ENCODE measurements at regions not wholly inside any gene's neighbourhood (a gene's known extent, or its start where the extent isn't known, plus 50 kb on each side); places are given as distances from the start of the nearest gene placed in this dataset.

GRCh38 chr14:58760121-58760520 lies 122.4 kb downstream of the DACT1 start (continued):
- TF ChIP-seq, protein P1, sequence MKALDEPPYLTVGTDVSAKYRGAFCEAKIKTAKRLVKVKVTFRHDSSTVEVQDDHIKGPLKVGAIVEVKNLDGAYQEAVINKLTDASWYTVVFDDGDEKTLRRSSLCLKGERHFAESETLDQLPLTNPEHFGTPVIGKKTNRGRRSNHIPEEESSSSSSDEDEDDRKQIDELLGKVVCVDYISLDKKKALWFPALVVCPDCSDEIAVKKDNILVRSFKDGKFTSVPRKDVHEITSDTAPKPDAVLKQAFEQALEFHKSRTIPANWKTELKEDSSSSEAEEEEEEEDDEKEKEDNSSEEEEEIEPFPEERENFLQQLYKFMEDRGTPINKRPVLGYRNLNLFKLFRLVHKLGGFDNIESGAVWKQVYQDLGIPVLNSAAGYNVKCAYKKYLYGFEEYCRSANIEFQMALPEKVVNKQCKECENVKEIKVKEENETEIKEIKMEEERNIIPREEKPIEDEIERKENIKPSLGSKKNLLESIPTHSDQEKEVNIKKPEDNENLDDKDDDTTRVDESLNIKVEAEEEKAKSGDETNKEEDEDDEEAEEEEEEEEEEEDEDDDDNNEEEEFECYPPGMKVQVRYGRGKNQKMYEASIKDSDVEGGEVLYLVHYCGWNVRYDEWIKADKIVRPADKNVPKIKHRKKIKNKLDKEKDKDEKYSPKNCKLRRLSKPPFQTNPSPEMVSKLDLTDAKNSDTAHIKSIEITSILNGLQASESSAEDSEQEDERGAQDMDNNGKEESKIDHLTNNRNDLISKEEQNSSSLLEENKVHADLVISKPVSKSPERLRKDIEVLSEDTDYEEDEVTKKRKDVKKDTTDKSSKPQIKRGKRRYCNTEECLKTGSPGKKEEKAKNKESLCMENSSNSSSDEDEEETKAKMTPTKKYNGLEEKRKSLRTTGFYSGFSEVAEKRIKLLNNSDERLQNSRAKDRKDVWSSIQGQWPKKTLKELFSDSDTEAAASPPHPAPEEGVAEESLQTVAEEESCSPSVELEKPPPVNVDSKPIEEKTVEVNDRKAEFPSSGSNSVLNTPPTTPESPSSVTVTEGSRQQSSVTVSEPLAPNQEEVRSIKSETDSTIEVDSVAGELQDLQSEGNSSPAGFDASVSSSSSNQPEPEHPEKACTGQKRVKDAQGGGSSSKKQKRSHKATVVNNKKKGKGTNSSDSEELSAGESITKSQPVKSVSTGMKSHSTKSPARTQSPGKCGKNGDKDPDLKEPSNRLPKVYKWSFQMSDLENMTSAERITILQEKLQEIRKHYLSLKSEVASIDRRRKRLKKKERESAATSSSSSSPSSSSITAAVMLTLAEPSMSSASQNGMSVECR (CRISPR knock-in tag; IDR thresholded peaks at IDR 0.05; ENCODE audit: borderline replicate concordance), result no peak
- no peak for TF ChIP-seq STAT6 (CRISPR knock-in tag; conservative IDR thresholded peaks at IDR 0.05; ENCODE audit: low read depth)
- TF ChIP-seq EMX1 (CRISPR knock-in tag; IDR thresholded peaks at IDR 0.05), result no peak
- TF ChIP-seq, protein P2, sequence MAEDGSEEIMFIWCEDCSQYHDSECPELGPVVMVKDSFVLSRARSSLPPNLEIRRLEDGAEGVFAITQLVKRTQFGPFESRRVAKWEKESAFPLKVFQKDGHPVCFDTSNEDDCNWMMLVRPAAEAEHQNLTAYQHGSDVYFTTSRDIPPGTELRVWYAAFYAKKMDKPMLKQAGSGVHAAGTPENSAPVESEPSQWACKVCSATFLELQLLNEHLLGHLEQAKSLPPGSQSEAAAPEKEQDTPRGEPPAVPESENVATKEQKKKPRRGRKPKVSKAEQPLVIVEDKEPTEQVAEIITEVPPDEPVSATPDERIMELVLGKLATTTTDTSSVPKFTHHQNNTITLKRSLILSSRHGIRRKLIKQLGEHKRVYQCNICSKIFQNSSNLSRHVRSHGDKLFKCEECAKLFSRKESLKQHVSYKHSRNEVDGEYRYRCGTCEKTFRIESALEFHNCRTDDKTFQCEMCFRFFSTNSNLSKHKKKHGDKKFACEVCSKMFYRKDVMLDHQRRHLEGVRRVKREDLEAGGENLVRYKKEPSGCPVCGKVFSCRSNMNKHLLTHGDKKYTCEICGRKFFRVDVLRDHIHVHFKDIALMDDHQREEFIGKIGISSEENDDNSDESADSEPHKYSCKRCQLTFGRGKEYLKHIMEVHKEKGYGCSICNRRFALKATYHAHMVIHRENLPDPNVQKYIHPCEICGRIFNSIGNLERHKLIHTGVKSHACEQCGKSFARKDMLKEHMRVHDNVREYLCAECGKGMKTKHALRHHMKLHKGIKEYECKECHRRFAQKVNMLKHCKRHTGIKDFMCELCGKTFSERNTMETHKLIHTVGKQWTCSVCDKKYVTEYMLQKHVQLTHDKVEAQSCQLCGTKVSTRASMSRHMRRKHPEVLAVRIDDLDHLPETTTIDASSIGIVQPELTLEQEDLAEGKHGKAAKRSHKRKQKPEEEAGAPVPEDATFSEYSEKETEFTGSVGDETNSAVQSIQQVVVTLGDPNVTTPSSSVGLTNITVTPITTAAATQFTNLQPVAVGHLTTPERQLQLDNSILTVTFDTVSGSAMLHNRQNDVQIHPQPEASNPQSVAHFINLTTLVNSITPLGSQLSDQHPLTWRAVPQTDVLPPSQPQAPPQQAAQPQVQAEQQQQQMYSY (CRISPR knock-in tag; IDR thresholded peaks at IDR 0.05), result no peak
- no peak for TF ChIP-seq ZNF138 (CRISPR knock-in tag; conservative IDR thresholded peaks at IDR 0.05)
- TF ChIP-seq CBFB (CRISPR knock-in tag; IDR thresholded peaks at IDR 0.05; ENCODE audit: low read depth), result no peak
- no peak for TF ChIP-seq FOXP1 (CRISPR knock-in tag; IDR thresholded peaks at IDR 0.05; ENCODE audit: borderline replicate concordance)
- no peak for TF ChIP-seq ZNF219 (CRISPR knock-in tag; IDR thresholded peaks at IDR 0.05; ENCODE audit: borderline replicate concordance)
- no peak for TF ChIP-seq ZBTB21 (CRISPR knock-in tag; IDR thresholded peaks at IDR 0.05; ENCODE audit: borderline replicate concordance)

- Mint-ChIP-seq H3K36me3 (no peaks in the 10 kb centered on the region), H3K27me3 (ENCODE audit: low read depth) (peaks cover 45% of the 10 kb centered on the region), H3K4me3 (no peak overlapping the region), H3K4me1 (peaks cover 4% of the 10 kb centered on the region; the same call in 1 of the 2 replicates), H3K9me3 (no peaks in the 10 kb centered on the region), H3K27ac (no peak overlapping the region)
- ChIA-PET CTCF (interaction anchor here (0.9 kb wide), 1 partner anchor 122 kb away, joined by 3 read pairs; no protein-coding TSS in a partner anchor), POLR2A (no interaction called here)
- no peak for ATAC-seq
- TF ChIP-seq TEAD4 (CRISPR knock-in tag; IDR thresholded peaks at IDR 0.05) (no peak), TP53 (CRISPR knock-in tag; IDR thresholded peaks at IDR 0.05) (no peak)
- no peak for DNase-seq (ENCODE audit: low spot score)
Observed at GRCh38 chr14:58762629-58763028, 124.9 kb downstream of the DACT1 start.

GRCh38 chr14:58763210-58763609 lies 125.4 kb downstream of the DACT1 start:
- TF ChIP-seq ZNF396 (CRISPR knock-in tag; IDR thresholded peaks at IDR 0.05; ENCODE audit: borderline replicate concordance) (no peak), GABPB1 (CRISPR knock-in tag; IDR thresholded peaks at IDR 0.05) (no peak), TP53 (CRISPR knock-in tag; IDR thresholded peaks at IDR 0.05) (no peak), ZBTB21 (CRISPR knock-in tag; IDR thresholded peaks at IDR 0.05; ENCODE audit: borderline replicate concordance) (no peak), EMX1 (CRISPR knock-in tag; IDR thresholded peaks at IDR 0.05) (no peak), CREM (CRISPR knock-in tag; IDR thresholded peaks at IDR 0.05) (no peak), ETV6 (CRISPR knock-in tag; IDR thresholded peaks at IDR 0.05) (no peak), MXD4 (CRISPR knock-in tag; IDR thresholded peaks at IDR 0.05; ENCODE audit: borderline replicate concordance) (no peak)
- TF ChIP-seq, protein P3, sequence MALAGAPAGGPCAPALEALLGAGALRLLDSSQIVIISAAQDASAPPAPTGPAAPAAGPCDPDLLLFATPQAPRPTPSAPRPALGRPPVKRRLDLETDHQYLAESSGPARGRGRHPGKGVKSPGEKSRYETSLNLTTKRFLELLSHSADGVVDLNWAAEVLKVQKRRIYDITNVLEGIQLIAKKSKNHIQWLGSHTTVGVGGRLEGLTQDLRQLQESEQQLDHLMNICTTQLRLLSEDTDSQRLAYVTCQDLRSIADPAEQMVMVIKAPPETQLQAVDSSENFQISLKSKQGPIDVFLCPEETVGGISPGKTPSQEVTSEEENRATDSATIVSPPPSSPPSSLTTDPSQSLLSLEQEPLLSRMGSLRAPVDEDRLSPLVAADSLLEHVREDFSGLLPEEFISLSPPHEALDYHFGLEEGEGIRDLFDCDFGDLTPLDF (CRISPR knock-in tag; IDR thresholded peaks at IDR 0.05), result no peak
- ChIA-PET POLR2A (no interaction called here), CTCF (interaction anchor here (0.9 kb wide), 1 partner anchor 121 kb away, joined by 3 read pairs; no protein-coding TSS in a partner anchor)
- Mint-ChIP-seq H3K27ac (no peak overlapping the region), H3K36me3 (no peaks in the 10 kb centered on the region), H3K9me3 (no peaks in the 10 kb centered on the region), H3K4me3 (no peak overlapping the region), H3K27me3 (ENCODE audit: low read depth) (peaks cover 50% of the 10 kb centered on the region), H3K4me1 (peaks cover 4% of the 10 kb centered on the region; the same call in 1 of the 2 replicates)
- ATAC-seq (no peak), DNase-seq (ENCODE audit: low spot score) (no peak)
